CD14-positive monocyte (primary cell): ENCODE measurements at regions not wholly inside any gene's neighbourhood (a gene's known extent, or its start where the extent isn't known, plus 50 kb on each side); places are given as distances from the start of the nearest gene placed in this dataset.

Source experiments
- DNase-seq, 3 donors: peaks; one replicate each; pipeline ENCODE4 v3.0.0-alpha.2; 2011 to 2022
- H2AFZ ChIP-seq: 2 replicates; pipeline ENCODE4 v1.6.0; 2012; ENCODE audit warnings: mild to moderate bottlenecking, low read depth, low read length, inconsistent platforms; ENCODE audit not compliant: insufficient read depth, poor library complexity, severe bottlenecking
- H3K27ac ChIP-seq, 2 donors: 1 replicate in 1 of 2; 2 replicates in 1 of 2; pipeline ENCODE4 v1.5.1; 2012 to 2013; ENCODE audit warnings: low read length in 2 of 2, control low read depth in 1 of 2, inconsistent platforms in 1 of 2, low read depth in 1 of 2, mild to moderate bottlenecking in 1 of 2
- H3K27me3 ChIP-seq, 2 donors: one replicate each; pipeline versions ENCODE4 v1.6.0 to v1.6.1; 2011 to 2013; ENCODE audit warnings: low read length in 2 of 2; ENCODE audit not compliant: control insufficient read depth in 2 of 2, insufficient read depth in 2 of 2
- H3K36me3 ChIP-seq, 2 donors: replicated peaks in 1 of 2; 1 replicate in 1 of 2; 2 replicates in 1 of 2; pipeline versions ENCODE4 v1.5.1 to v1.6.1; 2012 to 2013; ENCODE audit warnings: low read length in 2 of 2, control low read depth in 1 of 2, inconsistent platforms in 1 of 2, mild to moderate bottlenecking in 1 of 2; ENCODE audit not compliant: insufficient read depth in 2 of 2, control insufficient read depth in 1 of 2
- H3K4me1 ChIP-seq, 2 donors: 1 replicate in 1 of 2; 2 replicates in 1 of 2; pipeline versions ENCODE4 v1.5.1 to v1.6.1; 2012 to 2013; ENCODE audit warnings: low read length in 2 of 2, control low read depth in 1 of 2, inconsistent platforms in 1 of 2, mild to moderate bottlenecking in 1 of 2, moderate library complexity in 1 of 2; ENCODE audit not compliant: insufficient read depth in 2 of 2, control insufficient read depth in 1 of 2
- H3K4me2 ChIP-seq: replicated peaks from 2 replicates; pipeline ENCODE3; 2012; ENCODE audit warnings: low read length, moderate library complexity, mild to moderate bottlenecking; ENCODE audit not compliant: poor library complexity, severe bottlenecking; ENCODE audit errors: extremely low read depth
- H3K4me3 ChIP-seq, 3 experiments: fragments of 200-600 bp in 1 of 3; sonication (generic) in 1 of 3; replicated peaks in 1 of 3; 1 replicate in 2 of 3; 2 replicates in 1 of 3; pipeline ENCODE4 v1.5.1; 2011 to 2013; ENCODE audit warnings: low read length in 3 of 3, mild to moderate bottlenecking in 3 of 3, control low read depth in 2 of 3, low read depth in 2 of 3, inconsistent platforms in 1 of 3, moderate library complexity in 1 of 3
- H3K79me2 ChIP-seq: 2 replicates; pipeline ENCODE4 v1.6.0; 2012; ENCODE audit warnings: mild to moderate bottlenecking, control low read depth, inconsistent platforms, low read length, moderate library complexity; ENCODE audit not compliant: insufficient read depth
- H3K9ac ChIP-seq: 2 replicates; pipeline ENCODE4 v1.6.0; 2017; ENCODE audit warnings: low read length, mild to moderate bottlenecking; ENCODE audit not compliant: insufficient read depth, poor library complexity, severe bottlenecking
- H3K9me3 ChIP-seq, 2 donors: replicated peaks in 1 of 2; 1 replicate in 1 of 2; 2 replicates in 1 of 2; pipeline versions ENCODE4 v1.5.1 to v1.6.1; 2012 to 2013; ENCODE audit warnings: low read length in 2 of 2, control low read depth in 1 of 2; ENCODE audit not compliant: control insufficient read depth in 1 of 2, insufficient read depth in 1 of 2
- H4K20me1 ChIP-seq: 2 replicates; pipeline ENCODE4 v1.6.0; 2012; ENCODE audit warnings: mild to moderate bottlenecking, low read length, control low read depth, moderate library complexity; ENCODE audit not compliant: insufficient read depth
- H3K27ac Mint-ChIP-seq, 7 donors: one replicate each; pipeline ENCODE4 v1.8.0; 2020; ENCODE audit warnings: mild to moderate bottlenecking in 7 of 7, mixed read lengths in 7 of 7, moderate library complexity in 6 of 7, inconsistent platforms in 2 of 7
- H3K27me3 Mint-ChIP-seq, 3 donors: one replicate each; pipeline ENCODE4 v1.8.0; 2021 to 2022; ENCODE audit warnings: low read depth in 3 of 3, mild to moderate bottlenecking in 3 of 3, mixed read lengths in 3 of 3, moderate library complexity in 3 of 3, inconsistent platforms in 1 of 3
- H3K36me3 Mint-ChIP-seq, 2 donors: one replicate each; pipeline ENCODE4 v1.8.0; 2020; ENCODE audit warnings: mixed read lengths in 2 of 2, inconsistent platforms in 1 of 2, mild to moderate bottlenecking in 1 of 2
- H3K4me1 Mint-ChIP-seq: one replicate; pipeline ENCODE4 v1.8.0; 2020; ENCODE audit warnings: mild to moderate bottlenecking, mixed read lengths
- H3K4me3 Mint-ChIP-seq, 2 donors: one replicate each; pipeline ENCODE4 v1.8.0; 2020; ENCODE audit warnings: mild to moderate bottlenecking in 2 of 2, mixed read lengths in 2 of 2, moderate library complexity in 1 of 2
- H3K9me3 Mint-ChIP-seq, 7 donors: one replicate each; pipeline ENCODE4 v1.8.0; 2020 to 2022; ENCODE audit warnings: mixed read lengths in 7 of 7, mild to moderate bottlenecking in 6 of 7, moderate library complexity in 6 of 7, inconsistent platforms in 2 of 7
- intact Hi-C, 2 donors: fragments of 100-400 bp; cut with micrococcal nuclease; formaldehyde crosslinking; loops; one replicate each; pipeline versions ENCODE4 v1.15.0 to v1.15.1; 2023
- TF ChIP-seq, protein P1 (sequence below): fragments of 200-600 bp; IDR thresholded peaks from one replicate; pipeline ENCODE4 v1.8.0; 2022; ENCODE audit warnings: antibody characterized with exemption, mild to moderate bottlenecking

- Mint-ChIP-seq H3K27me3 (peaks cover 1 to 3% (median 2%) of the 10 kb centered on the region in 3 donors), H3K9me3 (peaks cover 0 to 3% (median 0%) of the 10 kb centered on the region in 7 donors), H3K36me3 (no peaks in the 10 kb centered on the region), H3K27ac (no peak overlapping the region), H3K4me3 (no peak overlapping the region), H3K4me1 (no peaks in the 10 kb centered on the region)
- intact Hi-C loops = no loop called here
- Histone ChIP-seq H2AFZ (no peak overlapping the region), H3K4me3 (no peak overlapping the region), H3K27me3 (no peaks in the 10 kb centered on the region), H3K79me2 (no peaks in the 10 kb centered on the region), H3K9me3 (no peaks in the 10 kb centered on the region), H3K9ac (no peak overlapping the region), H3K27ac (no peak overlapping the region), H4K20me1 (no peaks in the 10 kb centered on the region), H3K4me2 (no peak overlapping the region), H3K4me1 (no peaks in the 10 kb centered on the region), H3K36me3 (no peaks in the 10 kb centered on the region)
- TF ChIP-seq, protein P1, sequence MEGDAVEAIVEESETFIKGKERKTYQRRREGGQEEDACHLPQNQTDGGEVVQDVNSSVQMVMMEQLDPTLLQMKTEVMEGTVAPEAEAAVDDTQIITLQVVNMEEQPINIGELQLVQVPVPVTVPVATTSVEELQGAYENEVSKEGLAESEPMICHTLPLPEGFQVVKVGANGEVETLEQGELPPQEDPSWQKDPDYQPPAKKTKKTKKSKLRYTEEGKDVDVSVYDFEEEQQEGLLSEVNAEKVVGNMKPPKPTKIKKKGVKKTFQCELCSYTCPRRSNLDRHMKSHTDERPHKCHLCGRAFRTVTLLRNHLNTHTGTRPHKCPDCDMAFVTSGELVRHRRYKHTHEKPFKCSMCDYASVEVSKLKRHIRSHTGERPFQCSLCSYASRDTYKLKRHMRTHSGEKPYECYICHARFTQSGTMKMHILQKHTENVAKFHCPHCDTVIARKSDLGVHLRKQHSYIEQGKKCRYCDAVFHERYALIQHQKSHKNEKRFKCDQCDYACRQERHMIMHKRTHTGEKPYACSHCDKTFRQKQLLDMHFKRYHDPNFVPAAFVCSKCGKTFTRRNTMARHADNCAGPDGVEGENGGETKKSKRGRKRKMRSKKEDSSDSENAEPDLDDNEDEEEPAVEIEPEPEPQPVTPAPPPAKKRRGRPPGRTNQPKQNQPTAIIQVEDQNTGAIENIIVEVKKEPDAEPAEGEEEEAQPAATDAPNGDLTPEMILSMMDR = no peak
- no peak for DNase-seq
Observed at GRCh38 chr5:54366707-54367106, 56.3 kb upstream of the ARL15 start.

DNA sequence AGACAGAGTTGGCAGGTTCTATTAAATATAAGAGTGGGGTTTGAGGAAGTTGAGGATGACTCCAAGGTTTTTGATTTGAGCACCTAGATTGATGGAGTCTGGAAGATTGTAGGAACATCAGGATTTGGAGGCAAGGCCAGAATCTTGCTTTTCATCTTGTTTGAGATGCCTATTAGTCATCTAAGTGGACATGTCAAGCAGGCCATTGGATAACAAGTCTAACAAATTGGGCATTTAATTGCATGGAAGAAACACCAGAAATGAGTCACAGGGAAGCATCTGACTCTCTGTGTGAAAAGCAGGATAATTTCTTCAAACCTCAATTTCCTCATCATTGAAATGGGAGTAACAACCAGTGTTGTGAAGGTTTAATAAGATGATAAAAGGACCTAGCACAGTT, 53.3 kb upstream of the ARL15 start:
- no peak overlapping the region for H3K4me2 ChIP-seq
- no peaks in the 10 kb centered on the region for H3K9me3 ChIP-seq
- DNase-seq = no peak
- H4K20me1 ChIP-seq = no peaks in the 10 kb centered on the region
- no peaks in the 10 kb centered on the region for H3K36me3 ChIP-seq
- H3K27me3 ChIP-seq = no peaks in the 10 kb centered on the region
- no peak overlapping the region for H3K4me3 ChIP-seq
- H3K4me1 ChIP-seq = no peaks in the 10 kb centered on the region
- no peak overlapping the region for H3K9ac ChIP-seq
- no peaks in the 10 kb centered on the region for H3K79me2 ChIP-seq
- no peak overlapping the region for H3K27ac ChIP-seq
- TF ChIP-seq, protein P1 = no peak
- peaks cover 0 to 3% (median 0%) of the 10 kb centered on the region in 7 donors for H3K9me3 Mint-ChIP-seq
- peak overlapping the region in 1 of 7 donors; percentile 50 for H3K27ac Mint-ChIP-seq
- intact Hi-C loops = no loop called here
- H2AFZ ChIP-seq = no peak overlapping the region
- peaks cover 0 to 4% (median 1%) of the 10 kb centered on the region in 3 donors for H3K27me3 Mint-ChIP-seq
- no peaks in the 10 kb centered on the region for H3K4me1 Mint-ChIP-seq
- no peak overlapping the region for H3K4me3 Mint-ChIP-seq
- H3K36me3 Mint-ChIP-seq = no peaks in the 10 kb centered on the region
